KMS-11 (cell line): ENCODE measurements at regions not wholly inside any gene's neighbourhood (a gene's known extent, or its start where the extent isn't known, plus 50 kb on each side); places are given as distances from the start of the nearest gene placed in this dataset.
"Not testable (repeated sequence)": the region's sequence is repeated elsewhere in the genome, so short reads cannot be mapped to it uniquely, and the experiment has no call there.

Experiments
- H2AFZ ChIP-seq: fragments of 200-600 bp; sonication (generic); 2 replicates; pipeline ENCODE4 v1.6.1; 2016; ENCODE audit warnings: antibody characterized with exemption, mixed run types, low read depth
- H3K27ac ChIP-seq: fragments of 200-600 bp; sonication (generic); 2 replicates; pipeline ENCODE4 v1.6.1; 2016; ENCODE audit warnings: mild to moderate bottlenecking, mixed run types
- H3K27me3 ChIP-seq: fragments of 200-600 bp; sonication (generic); 2 replicates; pipeline ENCODE4 v1.6.1; 2017; ENCODE audit warnings: mild to moderate bottlenecking, low read depth, mixed run types, moderate library complexity; ENCODE audit not compliant: insufficient read depth
- H3K36me3 ChIP-seq: fragments of 200-600 bp; sonication (generic); 2 replicates; pipeline ENCODE4 v1.6.1; 2017; ENCODE audit warnings: mild to moderate bottlenecking, mixed run types; ENCODE audit not compliant: insufficient read depth
- H3K4me1 ChIP-seq: fragments of 200-600 bp; sonication (generic); 2 replicates; pipeline ENCODE4 v1.6.1; 2016; ENCODE audit warnings: mild to moderate bottlenecking, low read depth, mixed run types; ENCODE audit not compliant: poor library complexity, severe bottlenecking
- H3K4me2 ChIP-seq: fragments of 200-600 bp; sonication (generic); 2 replicates; pipeline ENCODE4 v1.7.0; 2016; ENCODE audit warnings: mild to moderate bottlenecking, mixed run types
- H3K4me3 ChIP-seq: fragments of 200-600 bp; sonication (generic); IDR thresholded peaks from 2 replicates; pipeline ENCODE4 v1.6.1; 2017; ENCODE audit warnings: low read depth, low read length, mixed read lengths; ENCODE audit not compliant: insufficient read depth
- H3K79me2 ChIP-seq: fragments of 200-600 bp; sonication (generic); 2 replicates; pipeline ENCODE4 v1.6.1; 2016; ENCODE audit warnings: low read depth, mixed run types; ENCODE audit not compliant: insufficient read depth
- H3K9ac ChIP-seq: fragments of 200-600 bp; sonication (generic); 2 replicates; pipeline ENCODE4 v1.6.1; 2016; ENCODE audit warnings: mild to moderate bottlenecking, mixed run types
- H4K20me1 ChIP-seq: fragments of 200-600 bp; sonication (generic); 2 replicates; pipeline ENCODE4 v1.6.1; 2016; ENCODE audit warnings: mild to moderate bottlenecking, mixed run types; ENCODE audit not compliant: insufficient read depth
- TF ChIP-seq, protein P1 (sequence below): fragments of 200-600 bp; sonication (generic); conservative IDR thresholded peaks from 2 replicates; pipeline ENCODE4 v1.6.1; 2017; ENCODE audit warnings: low read depth, mild to moderate bottlenecking, antibody characterized with exemption, low read length, moderate library complexity, mixed read lengths

- H3K36me3 ChIP-seq, result no peaks in the 10 kb centered on the region
- TF ChIP-seq, protein P1, sequence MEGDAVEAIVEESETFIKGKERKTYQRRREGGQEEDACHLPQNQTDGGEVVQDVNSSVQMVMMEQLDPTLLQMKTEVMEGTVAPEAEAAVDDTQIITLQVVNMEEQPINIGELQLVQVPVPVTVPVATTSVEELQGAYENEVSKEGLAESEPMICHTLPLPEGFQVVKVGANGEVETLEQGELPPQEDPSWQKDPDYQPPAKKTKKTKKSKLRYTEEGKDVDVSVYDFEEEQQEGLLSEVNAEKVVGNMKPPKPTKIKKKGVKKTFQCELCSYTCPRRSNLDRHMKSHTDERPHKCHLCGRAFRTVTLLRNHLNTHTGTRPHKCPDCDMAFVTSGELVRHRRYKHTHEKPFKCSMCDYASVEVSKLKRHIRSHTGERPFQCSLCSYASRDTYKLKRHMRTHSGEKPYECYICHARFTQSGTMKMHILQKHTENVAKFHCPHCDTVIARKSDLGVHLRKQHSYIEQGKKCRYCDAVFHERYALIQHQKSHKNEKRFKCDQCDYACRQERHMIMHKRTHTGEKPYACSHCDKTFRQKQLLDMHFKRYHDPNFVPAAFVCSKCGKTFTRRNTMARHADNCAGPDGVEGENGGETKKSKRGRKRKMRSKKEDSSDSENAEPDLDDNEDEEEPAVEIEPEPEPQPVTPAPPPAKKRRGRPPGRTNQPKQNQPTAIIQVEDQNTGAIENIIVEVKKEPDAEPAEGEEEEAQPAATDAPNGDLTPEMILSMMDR, result peak; percentile 56
- H3K27ac ChIP-seq, result no peak overlapping the region
- peak overlapping the region; percentile 66 for H2AFZ ChIP-seq
- peaks cover 7% of the 10 kb centered on the region; the same call in 1 of the 2 replicates for H3K27me3 ChIP-seq
- H4K20me1 ChIP-seq, result no peaks in the 10 kb centered on the region
- peak overlapping the region; percentile 66 for H3K4me2 ChIP-seq
- no peak overlapping the region for H3K4me3 ChIP-seq
- no peak overlapping the region for H3K9ac ChIP-seq
- no peaks in the 10 kb centered on the region for H3K4me1 ChIP-seq
- no peaks in the 10 kb centered on the region for H3K79me2 ChIP-seq
Measured at GRCh38 chr17:21511363-21512195, 135.4 kb downstream of the KCNJ12 start.

DNA sequence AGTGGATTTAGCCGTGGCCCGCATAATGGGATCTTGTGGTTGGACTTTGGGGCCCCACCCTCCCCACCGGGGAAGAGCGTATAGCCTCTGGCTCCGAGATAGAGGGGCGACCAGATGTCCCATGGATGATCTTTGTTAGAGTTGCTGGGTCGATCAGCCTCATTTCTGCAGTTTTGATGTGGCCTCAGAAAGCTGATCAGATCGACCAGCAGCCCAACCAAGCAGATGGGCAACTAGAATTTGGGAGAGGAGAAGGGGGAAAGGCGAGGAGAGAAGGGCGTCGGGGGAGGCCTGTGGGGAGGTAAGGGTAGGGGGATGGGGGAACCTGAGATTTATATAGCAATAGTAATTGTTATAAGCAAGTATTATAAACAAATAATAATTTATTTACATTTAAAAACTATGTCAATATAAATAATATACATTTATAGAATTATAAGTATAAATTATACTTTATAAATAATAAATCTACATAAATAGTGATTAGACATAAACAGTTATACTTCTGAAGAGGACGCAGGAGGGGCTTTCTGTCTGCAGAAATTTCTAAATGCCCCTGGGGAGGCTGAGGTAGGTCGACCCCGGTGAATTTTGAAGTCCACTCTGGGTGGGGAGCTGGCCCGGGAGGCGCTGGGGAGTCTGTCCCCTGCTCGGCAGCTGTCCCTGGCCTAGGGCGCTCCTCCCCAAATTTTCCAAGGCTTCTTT, 136.3 kb downstream of the KCNJ12 start:
- H3K27me3 ChIP-seq, result peaks cover 7% of the 10 kb centered on the region; the same call in 1 of the 2 replicates

GRCh38 chr17:21513012-21513570, 136.9 kb downstream of the KCNJ12 start:
- Histone ChIP-seq H4K20me1 (no peaks in the 10 kb centered on the region), H3K4me3 (no peak overlapping the region), H3K27me3 (peaks cover 7% of the 10 kb centered on the region; the same call in 1 of the 2 replicates), H2AFZ (no peak overlapping the region), H3K27ac (no peak overlapping the region), H3K36me3 (no peaks in the 10 kb centered on the region), H3K4me2 (no peak overlapping the region), H3K9ac (no peak overlapping the region), H3K79me2 (no peaks in the 10 kb centered on the region), H3K4me1 (no peaks in the 10 kb centered on the region)
- TF ChIP-seq, protein P1, result peak; percentile 64

More for the DNA sequence above, 136.3 kb downstream of the KCNJ12 start:
- no peak overlapping the region for H2AFZ ChIP-seq
- H3K9ac ChIP-seq, result no peak overlapping the region
- no peaks in the 10 kb centered on the region for H4K20me1 ChIP-seq
- no peaks in the 10 kb centered on the region for H3K79me2 ChIP-seq
- H3K4me2 ChIP-seq, result no peak overlapping the region
- H3K4me3 ChIP-seq, result no peak overlapping the region
- no peaks in the 10 kb centered on the region for H3K4me1 ChIP-seq
- TF ChIP-seq, protein P1, result no peak
- no peak overlapping the region for H3K27ac ChIP-seq
- H3K36me3 ChIP-seq, result no peaks in the 10 kb centered on the region

DNA sequence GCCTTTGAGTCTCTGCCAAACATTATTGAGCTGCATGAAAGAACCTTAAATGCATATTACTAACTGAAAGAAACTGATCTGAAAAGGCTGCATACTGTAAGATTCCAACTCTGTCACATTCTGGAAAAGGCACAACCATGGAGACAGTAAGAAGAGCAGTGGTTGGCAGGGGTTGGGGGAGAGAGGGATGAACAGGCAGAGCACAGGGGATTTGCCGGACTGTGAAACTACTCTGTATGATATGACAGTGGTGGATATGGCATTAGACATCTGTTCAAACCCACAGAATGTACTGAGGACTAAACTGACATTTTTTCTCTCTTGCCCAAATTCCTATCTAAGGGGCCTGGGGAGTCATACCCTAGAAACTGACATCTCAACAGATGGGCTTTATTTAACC, 138.4 kb downstream of the KCNJ12 start:
- H3K4me3 ChIP-seq, H3K4me1 ChIP-seq, H3K9ac ChIP-seq, H2AFZ ChIP-seq, H3K27me3 ChIP-seq, H3K4me2 ChIP-seq, H3K27ac ChIP-seq, H3K79me2 ChIP-seq, H4K20me1 ChIP-seq, H3K36me3 ChIP-seq: not testable (repeated sequence)
